Right atrium auricular region (tissue), 2 donors: ENCODE measurements at regions not wholly inside any gene's neighbourhood (a gene's known extent, or its start where the extent isn't known, plus 50 kb on each side); places are given as distances from the start of the nearest gene placed in this dataset.
A peak's percentile ranks its signal among the peaks of the same experiment; 100 is the strongest.

ENCODE experiments used
- DNase-seq: peaks from one replicate; pipeline ENCODE4 v3.0.0-alpha.2; 2019; ENCODE audit warnings: low spot score
- H3K27ac ChIP-seq, 2 donors: fragments of 200-600 bp; sonication (generic); 1 replicate in 1 of 2; 2 replicates in 1 of 2; pipeline ENCODE4 v1.5.1; 2016 to 2019
- H3K27me3 ChIP-seq, 2 donors: fragments of 200-600 bp; sonication (generic); one replicate each; pipeline versions ENCODE4 v1.5.1 to v1.6.0; 2017 to 2019
- H3K36me3 ChIP-seq: fragments of 200-600 bp; sonication (generic); one replicate; pipeline ENCODE4 v1.5.1; 2016
- H3K4me1 ChIP-seq, 2 donors: fragments of 200-600 bp; sonication (generic); one replicate each; pipeline versions ENCODE4 v1.5.1 to v1.6.0; 2017 to 2019
- H3K4me3 ChIP-seq, 2 donors: fragments of 200-600 bp; sonication (generic); 1 replicate in 1 of 2; 2 replicates in 1 of 2; pipeline ENCODE4 v1.5.1; 2017 to 2019; ENCODE audit warnings: mild to moderate bottlenecking in 1 of 2, moderate library complexity in 1 of 2
- H3K9me3 ChIP-seq, 2 donors: fragments of 200-600 bp; sonication (generic); one replicate each; pipeline ENCODE4 v1.5.1; 2019
- TF ChIP-seq, protein P1 (sequence below), 2 donors: fragments of 200-600 bp; sonication (generic); IDR thresholded peaks; one replicate each; pipeline ENCODE4 v1.5.1; 2019; ENCODE audit warnings: antibody characterized with exemption in 2 of 2

DNA sequence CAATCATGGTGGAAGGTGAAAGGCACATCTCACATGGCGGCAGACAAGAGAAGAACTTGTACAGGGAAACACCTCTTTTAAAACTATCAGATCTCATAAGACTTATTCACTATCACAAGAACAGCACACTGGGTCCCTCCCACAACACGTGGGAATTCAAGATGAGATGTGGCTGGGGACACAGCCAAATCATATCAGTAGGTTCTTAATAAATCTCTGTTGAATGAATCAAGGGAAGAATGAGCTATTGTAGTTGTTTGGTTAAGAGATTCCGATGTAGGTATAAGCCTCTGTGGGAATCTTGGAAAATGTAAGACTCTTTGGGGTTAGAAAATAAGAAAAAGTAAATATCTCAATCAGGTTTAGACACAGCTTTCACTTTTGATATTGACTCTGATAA, 400.2 kb downstream of the KCNRG start:
- Histone ChIP-seq H3K4me3 (no peak overlapping the region), H3K27me3 (no peaks in the 10 kb centered on the region), H3K36me3 (no peaks in the 10 kb centered on the region), H3K9me3 (no peaks in the 10 kb centered on the region), H3K27ac (no peak overlapping the region), H3K4me1 (peaks cover 0 to 30% of the 10 kb centered on the region in 2 donors)
- no peak for DNase-seq
- TF ChIP-seq, protein P1, sequence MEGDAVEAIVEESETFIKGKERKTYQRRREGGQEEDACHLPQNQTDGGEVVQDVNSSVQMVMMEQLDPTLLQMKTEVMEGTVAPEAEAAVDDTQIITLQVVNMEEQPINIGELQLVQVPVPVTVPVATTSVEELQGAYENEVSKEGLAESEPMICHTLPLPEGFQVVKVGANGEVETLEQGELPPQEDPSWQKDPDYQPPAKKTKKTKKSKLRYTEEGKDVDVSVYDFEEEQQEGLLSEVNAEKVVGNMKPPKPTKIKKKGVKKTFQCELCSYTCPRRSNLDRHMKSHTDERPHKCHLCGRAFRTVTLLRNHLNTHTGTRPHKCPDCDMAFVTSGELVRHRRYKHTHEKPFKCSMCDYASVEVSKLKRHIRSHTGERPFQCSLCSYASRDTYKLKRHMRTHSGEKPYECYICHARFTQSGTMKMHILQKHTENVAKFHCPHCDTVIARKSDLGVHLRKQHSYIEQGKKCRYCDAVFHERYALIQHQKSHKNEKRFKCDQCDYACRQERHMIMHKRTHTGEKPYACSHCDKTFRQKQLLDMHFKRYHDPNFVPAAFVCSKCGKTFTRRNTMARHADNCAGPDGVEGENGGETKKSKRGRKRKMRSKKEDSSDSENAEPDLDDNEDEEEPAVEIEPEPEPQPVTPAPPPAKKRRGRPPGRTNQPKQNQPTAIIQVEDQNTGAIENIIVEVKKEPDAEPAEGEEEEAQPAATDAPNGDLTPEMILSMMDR (IDR thresholded peaks at IDR 0.05), result no peak

DNA sequence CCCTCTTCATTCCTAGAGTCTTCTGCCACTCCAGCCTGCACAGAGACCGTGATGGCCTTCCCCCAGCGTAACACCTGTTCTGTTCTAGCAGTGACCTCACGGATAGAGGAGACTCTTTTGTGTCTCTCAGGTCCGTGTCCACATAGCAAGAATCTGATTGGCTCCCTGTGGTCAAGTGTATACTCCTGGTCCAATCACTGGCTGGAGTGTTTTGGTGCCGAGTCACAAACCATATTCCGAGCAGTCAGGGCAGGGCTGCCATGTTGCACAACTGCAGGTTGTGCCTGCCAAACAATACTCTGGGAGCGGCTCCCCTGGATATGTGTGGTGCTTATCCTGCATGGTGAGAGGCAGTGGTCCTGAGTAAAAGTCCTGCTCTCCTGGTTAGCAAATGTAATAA, 402.4 kb downstream of the KCNRG start:
- Histone ChIP-seq H3K9me3 (no peaks in the 10 kb centered on the region), H3K27me3 (no peaks in the 10 kb centered on the region), H3K36me3 (no peaks in the 10 kb centered on the region), H3K4me3 (no peak overlapping the region), H3K27ac (no peak overlapping the region), H3K4me1 (peaks cover 0 to 37% of the 10 kb centered on the region in 2 donors)
- no peak for DNase-seq
- TF ChIP-seq, protein P1 (IDR thresholded peaks at IDR 0.05), result no peak

DNA sequence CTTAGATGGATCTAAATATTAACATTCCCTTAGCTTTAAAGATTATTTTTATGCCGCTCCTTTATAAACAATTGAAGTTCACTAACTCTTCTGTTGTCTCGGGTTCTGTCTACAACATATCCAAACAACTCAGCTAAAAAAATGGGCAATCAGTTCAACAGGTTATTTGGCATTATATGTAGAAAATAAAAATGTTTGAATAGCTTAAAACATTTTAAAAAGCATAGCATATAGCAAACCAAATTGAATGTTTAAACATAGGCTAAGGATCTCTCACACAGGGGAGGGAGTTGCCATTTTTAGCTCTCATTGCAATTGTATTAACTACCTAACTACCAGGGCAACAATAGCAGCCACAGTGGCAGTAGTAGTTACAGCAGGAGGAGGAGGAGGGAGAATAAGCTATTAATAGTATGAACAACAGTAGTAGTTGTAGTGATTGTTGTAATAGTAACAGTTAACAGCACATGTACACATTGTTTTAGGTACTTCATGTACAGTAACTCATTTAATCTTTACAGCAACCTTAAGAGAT, 404.2 kb downstream of the KCNRG start:
- H3K27me3 ChIP-seq, result no peaks in the 10 kb centered on the region
- TF ChIP-seq, protein P1 (IDR thresholded peaks at IDR 0.05), result no peak
- H3K27ac ChIP-seq, result peak overlapping the region; percentile 13 to 17
- H3K4me1 ChIP-seq, result peaks cover 0 to 54% of the 10 kb centered on the region in 2 donors
- DNase-seq, result no peak
- no peaks in the 10 kb centered on the region for H3K36me3 ChIP-seq
- no peak overlapping the region for H3K4me3 ChIP-seq
- H3K9me3 ChIP-seq, result no peaks in the 10 kb centered on the region

DNA sequence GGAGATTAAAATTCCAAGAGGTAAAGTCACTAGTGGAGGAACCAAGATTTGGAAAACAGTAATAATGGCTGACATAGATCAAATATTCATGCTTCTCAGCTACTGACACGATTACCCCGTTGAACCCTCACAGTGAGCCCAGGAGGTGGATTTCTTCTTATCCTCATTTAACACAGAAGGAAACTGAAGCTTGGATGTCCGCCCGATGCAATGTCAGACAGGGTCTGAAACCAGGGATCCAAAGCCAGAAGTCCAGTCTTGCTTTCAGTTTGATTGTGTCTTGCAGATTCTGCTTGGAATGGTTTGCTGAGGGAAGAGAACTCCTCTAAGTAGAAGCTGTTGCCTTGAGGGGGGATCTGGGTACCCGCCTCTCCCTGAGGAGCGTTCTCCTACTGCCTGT, 404.7 kb downstream of the KCNRG start:
- no peaks in the 10 kb centered on the region for H3K36me3 ChIP-seq
- H3K9me3 ChIP-seq, result no peaks in the 10 kb centered on the region
- TF ChIP-seq, protein P1 (IDR thresholded peaks at IDR 0.05), result no peak
- peaks cover 0 to 54% of the 10 kb centered on the region in 2 donors for H3K4me1 ChIP-seq
- peak; percentile 67 for DNase-seq
- H3K27ac ChIP-seq, result peak overlapping the region; percentile 13 to 17
- no peak overlapping the region for H3K4me3 ChIP-seq
- no peaks in the 10 kb centered on the region for H3K27me3 ChIP-seq

DNA sequence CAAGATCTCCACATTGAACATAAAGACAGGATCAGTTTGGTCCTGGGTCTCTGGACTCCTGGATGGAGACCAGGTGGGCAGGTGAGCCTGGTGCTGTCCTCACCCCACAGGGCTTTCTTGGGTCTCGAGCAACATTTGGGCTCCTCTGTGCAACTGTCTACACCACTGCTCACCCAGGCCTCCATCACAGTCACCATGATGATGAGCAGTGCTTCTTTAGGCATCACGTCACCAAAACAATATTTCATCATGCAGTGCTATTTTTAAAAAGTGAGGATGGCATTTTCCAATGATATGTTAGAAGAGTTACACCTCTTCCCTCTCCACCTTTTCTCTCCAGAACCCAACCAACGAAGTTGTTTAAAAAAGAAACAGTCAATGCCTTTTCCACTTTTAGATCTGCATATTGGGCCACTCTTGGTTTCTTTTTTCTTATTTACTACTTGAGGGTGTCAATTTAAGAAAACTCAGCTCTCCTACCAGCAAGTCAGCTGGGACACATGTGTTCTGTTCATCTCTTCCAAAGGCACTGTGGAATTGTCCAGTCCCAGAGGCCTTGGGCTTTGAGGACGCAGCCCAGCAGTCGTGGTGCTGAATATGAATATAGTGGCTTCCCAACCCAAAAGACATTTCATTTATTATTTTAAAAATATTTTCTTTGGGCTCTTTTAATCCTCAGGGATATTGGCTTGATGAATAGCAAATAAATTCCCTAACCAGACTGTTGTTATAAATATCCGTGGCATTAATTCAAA, 405.7 kb downstream of the KCNRG start:
- no peak overlapping the region for H3K4me3 ChIP-seq
- TF ChIP-seq, protein P1 (IDR thresholded peaks at IDR 0.05), result no peak
- DNase-seq, result no peak
- H3K9me3 ChIP-seq, result no peaks in the 10 kb centered on the region
- peak overlapping the region in 1 of 2 donors; percentile 41 for H3K27ac ChIP-seq
- H3K4me1 ChIP-seq, result peaks cover 0 to 54% of the 10 kb centered on the region in 2 donors
- no peaks in the 10 kb centered on the region for H3K36me3 ChIP-seq
- no peaks in the 10 kb centered on the region for H3K27me3 ChIP-seq
